Smooth muscle cell (in vitro differentiated cells): ENCODE measurements at regions not wholly inside any gene's neighbourhood (a gene's known extent, or its start where the extent isn't known, plus 50 kb on each side); places are given as distances from the start of the nearest gene placed in this dataset.

Experiments used
- DNase-seq: peaks from one replicate; lab custom pipeline; 2025; ENCODE audit not compliant: unreplicated experiment; lab: John Stamatoyannopoulos, UW
- H2AFZ ChIP-seq: fragments of 200-600 bp; sonication (generic); 2 replicates; pipeline ENCODE4 v1.6.0; 2016; ENCODE audit warnings: antibody characterized with exemption, low read depth, mild to moderate bottlenecking
- H3F3A ChIP-seq: fragments of 200-600 bp; sonication (generic); 2 replicates; pipeline ENCODE4 v1.6.0; 2017; ENCODE audit warnings: antibody characterized with exemption, low read depth
- H3K27ac ChIP-seq: fragments of 200-600 bp; sonication (generic); 2 replicates; pipeline ENCODE4 v1.5.1; 2016; ENCODE audit warnings: low read depth, mild to moderate bottlenecking
- H3K27me3 ChIP-seq: fragments of 200-600 bp; sonication (generic); 2 replicates; pipeline ENCODE4 v1.6.1; 2016; ENCODE audit warnings: low read depth, mild to moderate bottlenecking
- H3K36me3 ChIP-seq: fragments of 200-600 bp; sonication (generic); 2 replicates; pipeline ENCODE4 v1.5.1; 2016; ENCODE audit warnings: low read depth
- H3K4me1 ChIP-seq: fragments of 200-600 bp; sonication (generic); 2 replicates; pipeline ENCODE4 v1.5.1; 2016; ENCODE audit warnings: low read depth
- H3K4me2 ChIP-seq: fragments of 200-600 bp; sonication (generic); 2 replicates; pipeline ENCODE4 v1.6.0; 2016; ENCODE audit warnings: mild to moderate bottlenecking
- H3K4me3 ChIP-seq: fragments of 200-600 bp; sonication (generic); 2 replicates; pipeline ENCODE4 v1.5.1; 2016; ENCODE audit warnings: mild to moderate bottlenecking
- H3K79me2 ChIP-seq: fragments of 200-600 bp; sonication (generic); 2 replicates; pipeline ENCODE4 v1.6.0; 2016; ENCODE audit warnings: low read depth, mild to moderate bottlenecking
- H3K9ac ChIP-seq: fragments of 200-600 bp; sonication (generic); 2 replicates; pipeline ENCODE4 v1.6.0; 2016; ENCODE audit warnings: low read depth
- H3K9me3 ChIP-seq: fragments of 200-600 bp; sonication (generic); replicated peaks from 2 replicates; pipeline ENCODE4 v1.5.1; 2016; ENCODE audit warnings: low read depth
- H4K20me1 ChIP-seq: fragments of 200-600 bp; sonication (generic); 2 replicates; pipeline ENCODE4 v1.6.0; 2016; ENCODE audit warnings: low read depth
- CTCF ChIP-seq: fragments of 200-600 bp; sonication (generic); IDR thresholded peaks from 2 replicates; pipeline ENCODE4 v1.5.1; 2017; ENCODE audit warnings: borderline replicate concordance, mild to moderate bottlenecking, antibody characterized with exemption; ENCODE audit not compliant: insufficient read depth, poor library complexity, severe bottlenecking
- WGBS: methylation state at CpG from one replicate; pipeline ENCODE4 v1.1.7; 2016; ENCODE audit warnings: low lambda C conversion rate; 5-methylcytosine and 5-hydroxymethylcytosine counted together

GRCh38 chr7:155184923-155185322 is 112.8 kb upstream of the INSIG1 start:
- H3K4me3 ChIP-seq, result no peak overlapping the region
- H3K27ac ChIP-seq, result no peak overlapping the region
- H3K36me3 ChIP-seq, result no peaks in the 10 kb centered on the region
- H3F3A ChIP-seq, result peaks cover 8% of the 10 kb centered on the region
- no peak overlapping the region for H2AFZ ChIP-seq
- peaks cover 10% of the 10 kb centered on the region for H3K9me3 ChIP-seq
- TF ChIP-seq CTCF, result no peak
- no peaks in the 10 kb centered on the region for H3K79me2 ChIP-seq
- H4K20me1 ChIP-seq, result no peaks in the 10 kb centered on the region
- H3K9ac ChIP-seq, result no peak overlapping the region
- no peak for DNase-seq
- no peak overlapping the region for H3K4me2 ChIP-seq
- H3K27me3 ChIP-seq, result no peaks in the 10 kb centered on the region
- no peaks in the 10 kb centered on the region for H3K4me1 ChIP-seq
- WGBS, result 67% methylated on average over 4 of the region's 4 CpGs

- H2AFZ ChIP-seq, result no peak overlapping the region
- WGBS, result 92% methylated on average over 15 of the region's 15 CpGs
- no peak overlapping the region for H3K27ac ChIP-seq
- H3K4me1 ChIP-seq, result no peaks in the 10 kb centered on the region
- peaks cover 10% of the 10 kb centered on the region for H3K9me3 ChIP-seq
- H3K9ac ChIP-seq, result no peak overlapping the region
- H3F3A ChIP-seq, result peaks cover 8% of the 10 kb centered on the region
- no peak overlapping the region for H3K4me3 ChIP-seq
- H3K79me2 ChIP-seq, result no peaks in the 10 kb centered on the region
- H3K27me3 ChIP-seq, result no peaks in the 10 kb centered on the region
- no peak for TF ChIP-seq CTCF
- no peak for DNase-seq
- H3K36me3 ChIP-seq, result no peaks in the 10 kb centered on the region
- no peak overlapping the region for H3K4me2 ChIP-seq
- no peaks in the 10 kb centered on the region for H4K20me1 ChIP-seq
Observed at GRCh38 chr7:155187061-155187785, 110.5 kb upstream of the INSIG1 start.

GRCh38 chr7:155188357-155188756 is 109.3 kb upstream of the INSIG1 start:
- no peak for TF ChIP-seq CTCF
- Histone ChIP-seq H2AFZ (no peak overlapping the region), H3K27me3 (no peaks in the 10 kb centered on the region), H3K27ac (peak overlapping the region; percentile 44), H3K9me3 (peaks cover 10% of the 10 kb centered on the region), H3K4me2 (no peak overlapping the region), H3K4me1 (no peaks in the 10 kb centered on the region), H3K9ac (no peak overlapping the region), H3F3A (peaks cover 8% of the 10 kb centered on the region), H3K79me2 (no peaks in the 10 kb centered on the region), H4K20me1 (no peaks in the 10 kb centered on the region), H3K36me3 (no peaks in the 10 kb centered on the region), H3K4me3 (no peak overlapping the region)
- WGBS, result 80% methylated on average over 2 of the region's 2 CpGs
- no peak for DNase-seq
